H1 (cell line): ENCODE measurements at regions not wholly inside any gene's neighbourhood (a gene's known extent, or its start where the extent isn't known, plus 50 kb on each side); places are given as distances from the start of the nearest gene placed in this dataset.
"Not testable (repeated sequence)": the region's sequence is repeated elsewhere in the genome, so short reads cannot be mapped to it uniquely, and the experiment has no call there.

Experiments
- CTCF ChIA-PET: fragments of 300-600 bp; sonication (Branson Sonifier 250); formaldehyde crosslinking; loops from one replicate; lab custom pipeline; 2021; ENCODE audit not compliant: partially characterized antibody; lab: Charles Lee
- POLR2A ChIA-PET: fragments of 300-600 bp; sonication (Branson Sonifier 250); formaldehyde crosslinking; loops from one replicate; lab custom pipeline; 2021; ENCODE audit warnings: inconsistent platforms; ENCODE audit not compliant: partially characterized antibody; lab: Charles Lee
- DNase-seq, 2 experiments: peaks; one replicate each; pipeline versions ENCODE4 v3.0.0 to v3.0.0-alpha.2; 2010 to 2022; ENCODE audit warnings: low spot score in 2 of 2, low read depth in 1 of 2, mixed read lengths in 1 of 2
- FAIRE-seq: peaks from 2 replicates; lab custom pipeline; 2011; peaks lifted over from hg19 to GRCh38; lab: Jason Lieb, UNC
- H2AFZ ChIP-seq: 2 replicates; pipeline ENCODE4 v1.8.1; 2012; ENCODE audit warnings: low read length, inconsistent platforms
- H2AK5ac ChIP-seq: 2 replicates; pipeline ENCODE4 v1.6.1; 2013; ENCODE audit warnings: low read depth, low read length
- H2BK120ac ChIP-seq: replicated peaks from 2 replicates; pipeline ENCODE3; 2013; ENCODE audit warnings: low read depth, low read length, inconsistent platforms
- H2BK12ac ChIP-seq: 2 replicates; pipeline ENCODE4 v1.6.1; 2013; ENCODE audit warnings: low read depth, low read length
- H2BK15ac ChIP-seq: 2 replicates; pipeline ENCODE4 v1.6.1; 2013; ENCODE audit warnings: low read length
- H2BK20ac ChIP-seq: 2 replicates; pipeline ENCODE4 v1.6.1; 2013; ENCODE audit warnings: low read length
- H2BK5ac ChIP-seq: 2 replicates; pipeline ENCODE4 v1.6.1; 2013; ENCODE audit warnings: low read depth, low read length
- H3K14ac ChIP-seq: 2 replicates; pipeline ENCODE4 v1.6.1; 2013; ENCODE audit warnings: inconsistent platforms; ENCODE audit not compliant: insufficient read length
- H3K18ac ChIP-seq: 2 replicates; pipeline ENCODE4 v1.6.1; 2013; ENCODE audit warnings: low read length; ENCODE audit errors: extremely low read depth
- H3K23ac ChIP-seq: 2 replicates; pipeline ENCODE4 v1.6.1; 2013; ENCODE audit warnings: inconsistent platforms; ENCODE audit not compliant: insufficient read length
- H3K23me2 ChIP-seq: 2 replicates; pipeline ENCODE4 v1.6.1; 2013; ENCODE audit warnings: low read depth, low read length
- H3K27ac ChIP-seq: 2 replicates; pipeline ENCODE4 v1.6.1; 2011; ENCODE audit warnings: low read depth, low read length, inconsistent platforms
- H3K27me3 ChIP-seq, 4 experiments: replicated peaks in 1 of 4; 1 replicate in 1 of 4; 2 replicates in 3 of 4; pipeline versions ENCODE4 v1.6.1 to v1.8.1; 2011 to 2013; ENCODE audit warnings: low read length in 3 of 4, mild to moderate bottlenecking in 3 of 4, inconsistent platforms in 2 of 4, mixed read lengths in 2 of 4, moderate library complexity in 1 of 4; ENCODE audit not compliant: control insufficient read depth in 3 of 4, insufficient read depth in 3 of 4; ENCODE audit errors: extremely low read depth in 1 of 4
- H3K36me3 ChIP-seq, 4 experiments: 2 replicates each; pipeline versions ENCODE4 v1.6.1 to v1.8.1; 2011 to 2013; ENCODE audit warnings: mild to moderate bottlenecking in 4 of 4, low read length in 3 of 4, moderate library complexity in 2 of 4, control low read depth in 1 of 4, inconsistent platforms in 1 of 4; ENCODE audit not compliant: insufficient read depth in 4 of 4, control insufficient read depth in 2 of 4
- H3K4ac ChIP-seq: replicated peaks from 2 replicates; pipeline ENCODE3; 2013; ENCODE audit warnings: low read length, low read depth, mixed read lengths, inconsistent platforms; ENCODE audit not compliant: insufficient read length
- H3K4me1 ChIP-seq, 4 experiments: replicated peaks in 1 of 4; 1 replicate in 1 of 4; 2 replicates in 3 of 4; pipeline versions ENCODE4 v1.6.1 to v1.8.1; 2011 to 2013; ENCODE audit warnings: low read length in 3 of 4, inconsistent platforms in 2 of 4, mixed read lengths in 1 of 4; ENCODE audit not compliant: insufficient read depth in 4 of 4, control insufficient read depth in 3 of 4
- H3K4me2 ChIP-seq, 2 experiments: 2 replicates each; pipeline versions ENCODE4 v1.6.1 to v1.8.1; 2011 to 2013; ENCODE audit warnings: low read depth in 2 of 2, low read length in 2 of 2, control low read depth in 1 of 2, inconsistent platforms in 1 of 2, mild to moderate bottlenecking in 1 of 2; ENCODE audit not compliant: insufficient read depth in 1 of 2
- H3K4me3 ChIP-seq, 4 experiments: fragments of 200-600, 300-600 bp in 1 of 4; sonication (generic), shearing (Covaris generic), sonication (Bioruptor Twin) in 1 of 4; 2 replicates each; pipeline versions ENCODE4 v1.5.1 to v1.8.1; 2011 to 2016; ENCODE audit warnings: low read length in 4 of 4, low read depth in 3 of 4, control low read depth in 2 of 4, inconsistent platforms in 2 of 4, mild to moderate bottlenecking in 2 of 4, mixed read lengths in 1 of 4, moderate library complexity in 1 of 4; ENCODE audit not compliant: insufficient read depth in 2 of 4; ENCODE audit errors: extremely low read depth in 1 of 4
- H3K56ac ChIP-seq: replicated peaks from 2 replicates; pipeline ENCODE3; 2013; ENCODE audit warnings: low read depth, mild to moderate bottlenecking, mixed read lengths, low read length, inconsistent platforms; ENCODE audit not compliant: insufficient read length
- H3K79me1 ChIP-seq: 2 replicates; pipeline ENCODE4 v1.6.1; 2013; ENCODE audit warnings: low read depth, low read length, control low read depth
- H3K79me2 ChIP-seq, 2 experiments: 2 replicates each; pipeline versions ENCODE4 v1.6.1 to v1.8.1; 2012 to 2013; ENCODE audit warnings: low read length in 2 of 2, mild to moderate bottlenecking in 2 of 2, inconsistent platforms in 1 of 2; ENCODE audit not compliant: insufficient read depth in 2 of 2, control insufficient read depth in 1 of 2
- H3K9ac ChIP-seq, 4 experiments: replicated peaks in 1 of 4; 1 replicate in 1 of 4; 2 replicates in 3 of 4; pipeline versions ENCODE4 v1.6.1 to v1.8.1; 2011 to 2013; ENCODE audit warnings: low read depth in 3 of 4, low read length in 3 of 4, control low read depth in 2 of 4, mild to moderate bottlenecking in 2 of 4, moderate library complexity in 2 of 4, inconsistent platforms in 1 of 4; ENCODE audit errors: extremely low read depth in 1 of 4
- H3K9me3 ChIP-seq, 2 experiments: 2 replicates each; pipeline versions ENCODE4 v1.6.1 to v1.8.1; 2012 to 2013; ENCODE audit warnings: mild to moderate bottlenecking in 2 of 2, moderate library complexity in 2 of 2, control low read depth in 1 of 2, inconsistent platforms in 1 of 2, low read depth in 1 of 2, low read length in 1 of 2, mixed read lengths in 1 of 2; ENCODE audit not compliant: insufficient read depth in 2 of 2
- H4K20me1 ChIP-seq, 2 experiments: replicated peaks in 1 of 2; 2 replicates each; pipeline versions ENCODE3 to v1.8.1; 2011 to 2013; ENCODE audit warnings: inconsistent platforms in 2 of 2, low read length in 2 of 2, mild to moderate bottlenecking in 1 of 2; ENCODE audit not compliant: insufficient read depth in 2 of 2, control insufficient read depth in 1 of 2
- H4K5ac ChIP-seq: 2 replicates; pipeline ENCODE4 v1.6.1; 2013; ENCODE audit warnings: low read length, low read depth, mixed read lengths, inconsistent platforms; ENCODE audit not compliant: insufficient read length
- H4K8ac ChIP-seq: 2 replicates; pipeline ENCODE4 v1.8.0; 2013; ENCODE audit warnings: mild to moderate bottlenecking, moderate library complexity, low read length, inconsistent platforms; ENCODE audit not compliant: insufficient read depth; ENCODE audit errors: extremely low read depth
- H4K91ac ChIP-seq: replicated peaks from 2 replicates; pipeline ENCODE3; 2013; ENCODE audit warnings: low read length, mixed read lengths, inconsistent platforms; ENCODE audit not compliant: insufficient read length
- POLR2A ChIP-seq, 2 experiments: IDR thresholded peaks; 1 replicate in 1 of 2; 2 replicates in 1 of 2; pipeline ENCODE4 v1.6.1; 2011; ENCODE audit warnings: low read depth in 2 of 2, low read length in 2 of 2, mild to moderate bottlenecking in 2 of 2; ENCODE audit errors: control extremely low read depth in 1 of 2
- WGBS, 2 experiments: shearing (Covaris generic) in 1 of 2; methylation state at CpG; one replicate each; pipeline versions ENCODE4 v1.1.6 to v1.1.7; 2013 to 2015; ENCODE audit warnings: low lambda C conversion rate in 2 of 2, mixed read lengths in 2 of 2, inconsistent platforms in 1 of 2, low coverage in 1 of 2, missing lambda C conversion rate in 1 of 2; ENCODE audit not compliant: insufficient replicate concordance in 2 of 2, insufficient coverage in 1 of 2, insufficient read length in 1 of 2; ENCODE audit errors: extremely low coverage in 1 of 2, missing lambda C conversion rate in 1 of 2; 5-methylcytosine and 5-hydroxymethylcytosine counted together

GRCh38 chr3:3951501-3951900, 152.3 kb downstream of the LRRN1 start (continued):
- TF ChIP-seq POLR2A (IDR thresholded peaks at IDR 0.05; ENCODE audit: control extremely low read depth in 1 of 2, low read depth in 2 of 2, low read length in 2 of 2), result no peak

DNA sequence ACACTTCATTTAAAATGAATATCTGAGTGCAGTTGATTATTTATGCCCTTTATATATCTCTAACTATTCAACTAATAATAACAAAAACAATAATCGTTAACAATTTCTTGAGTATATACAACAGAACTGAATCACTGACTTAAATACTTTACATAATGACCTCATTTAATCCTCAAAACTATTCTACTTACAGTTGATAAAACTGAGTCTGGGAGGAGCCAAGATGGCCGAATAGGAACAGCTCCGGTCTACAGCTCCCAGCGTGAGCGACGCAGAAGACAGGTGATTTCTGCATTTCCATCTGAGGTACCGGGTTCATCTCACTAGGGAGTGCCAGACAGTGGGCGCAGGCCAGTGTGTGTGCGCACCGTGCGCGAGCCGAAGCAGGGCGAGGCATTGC, 163.6 kb downstream of the LRRN1 start:
- H3K79me2 ChIP-seq, H2BK5ac ChIP-seq, H3K27ac ChIP-seq, H3K36me3 ChIP-seq, H3K27me3 ChIP-seq, DNase-seq, H3K9me3 ChIP-seq, CTCF ChIA-PET, H3K79me1 ChIP-seq, H4K5ac ChIP-seq, H2BK120ac ChIP-seq, H3K4me1 ChIP-seq, H2AFZ ChIP-seq, H4K91ac ChIP-seq, H3K23ac ChIP-seq, H4K8ac ChIP-seq, H3K14ac ChIP-seq, H2BK15ac ChIP-seq, H3K4ac ChIP-seq, H3K18ac ChIP-seq, H3K9ac ChIP-seq, H4K20me1 ChIP-seq, FAIRE-seq, H2BK20ac ChIP-seq, H3K56ac ChIP-seq, H2BK12ac ChIP-seq, H2AK5ac ChIP-seq, H3K23me2 ChIP-seq, POLR2A ChIA-PET: not testable (repeated sequence)
- Histone ChIP-seq H3K4me3 (peak overlapping the region in 2 of 4 experiments; percentile 1 to 52; a peak in 4 of 8 replicates), H3K4me2 (peak overlapping the region; percentile 8 to 19; a peak in 2 of 4 replicates)
- WGBS, 2 experiments, result 85 to 100% methylated on average over 1 to 6 of the region's 14 CpGs
